A549 (cell line): ENCODE measurements at regions not wholly inside any gene's neighbourhood (a gene's known extent, or its start where the extent isn't known, plus 50 kb on each side); places are given as distances from the start of the nearest gene placed in this dataset.

Experiments
- CEBPB ChIP-seq, 2 experiments: fragments of >200 bp in 1 of 2; sonication (Bioruptor Twin) in 1 of 2; formaldehyde crosslinking in 1 of 2; IDR thresholded peaks; 2 replicates each; pipeline ENCODE4 v1.6.1; 2012 to 2016
- CHD2 ChIP-seq: fragments of 150-350 bp; IDR thresholded peaks from 2 replicates; pipeline ENCODE4 v1.6.1; 2014; ENCODE audit warnings: low read length; ENCODE audit not compliant: partially characterized antibody
- EHMT2 ChIP-seq: fragments of 200-600 bp; sonication (generic); IDR thresholded peaks from 2 replicates; pipeline ENCODE4 v1.6.1; 2016; ENCODE audit warnings: antibody characterized with exemption, low read depth, mild to moderate bottlenecking, moderate library complexity
- FOXS1 ChIP-seq: fragments of 250-450 bp; sonication (Bioruptor Pico); IDR thresholded peaks from 2 replicates; pipeline ENCODE4 v1.5.0; 2020; ENCODE audit warnings: mild to moderate bottlenecking, moderate library complexity
- NPAS2 ChIP-seq: fragments of 250-450 bp; sonication (Bioruptor Pico); IDR thresholded peaks from 2 replicates; pipeline ENCODE4 v1.8.0; 2022; ENCODE audit warnings: mild to moderate bottlenecking, moderate library complexity, borderline replicate concordance
- SMC3 ChIP-seq: fragments of >200 bp; sonication (Bioruptor Twin); formaldehyde crosslinking; IDR thresholded peaks from 3 replicates; pipeline ENCODE4 v1.6.1; 2018; ENCODE audit warnings: inconsistent platforms
- TF ChIP-seq, protein P1 (sequence below): fragments of >200 bp; sonication (Bioruptor Twin); formaldehyde crosslinking; IDR thresholded peaks from 3 replicates; pipeline ENCODE4 v1.5.1; 2016
- TF ChIP-seq, protein P2 (sequence below): fragments of >200 bp; sonication (Bioruptor Twin); formaldehyde crosslinking; IDR thresholded peaks from 3 replicates; pipeline ENCODE4 v1.6.1; 2016

DNA sequence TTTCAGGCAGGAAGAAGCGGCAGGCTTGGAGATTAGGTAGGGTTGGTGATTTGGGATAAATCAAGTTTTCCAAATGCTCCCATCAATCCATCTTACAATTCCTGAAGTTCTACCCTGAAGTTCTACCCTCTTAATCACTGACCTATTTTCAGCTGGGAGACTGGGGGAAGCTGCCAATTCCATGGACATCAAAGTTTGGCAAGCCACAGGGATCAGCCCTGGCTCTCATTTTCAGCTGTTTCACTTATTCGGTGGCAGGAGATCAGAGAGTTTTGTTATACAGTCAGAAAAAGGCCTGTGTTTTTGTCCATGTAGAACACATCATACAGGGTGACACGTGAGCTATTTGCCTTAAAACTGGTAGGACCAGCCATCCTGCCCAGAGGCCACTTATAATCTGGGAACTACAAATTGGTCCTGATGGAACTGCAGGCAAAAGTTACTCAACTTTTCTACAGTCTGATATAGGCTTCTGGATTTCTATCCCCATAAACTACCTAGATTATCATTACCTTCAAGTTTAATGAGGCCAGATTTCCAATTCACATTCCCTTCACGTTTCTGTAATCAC is 112.9 kb upstream of the ZNF746 start:
- TF ChIP-seq, protein P1, sequence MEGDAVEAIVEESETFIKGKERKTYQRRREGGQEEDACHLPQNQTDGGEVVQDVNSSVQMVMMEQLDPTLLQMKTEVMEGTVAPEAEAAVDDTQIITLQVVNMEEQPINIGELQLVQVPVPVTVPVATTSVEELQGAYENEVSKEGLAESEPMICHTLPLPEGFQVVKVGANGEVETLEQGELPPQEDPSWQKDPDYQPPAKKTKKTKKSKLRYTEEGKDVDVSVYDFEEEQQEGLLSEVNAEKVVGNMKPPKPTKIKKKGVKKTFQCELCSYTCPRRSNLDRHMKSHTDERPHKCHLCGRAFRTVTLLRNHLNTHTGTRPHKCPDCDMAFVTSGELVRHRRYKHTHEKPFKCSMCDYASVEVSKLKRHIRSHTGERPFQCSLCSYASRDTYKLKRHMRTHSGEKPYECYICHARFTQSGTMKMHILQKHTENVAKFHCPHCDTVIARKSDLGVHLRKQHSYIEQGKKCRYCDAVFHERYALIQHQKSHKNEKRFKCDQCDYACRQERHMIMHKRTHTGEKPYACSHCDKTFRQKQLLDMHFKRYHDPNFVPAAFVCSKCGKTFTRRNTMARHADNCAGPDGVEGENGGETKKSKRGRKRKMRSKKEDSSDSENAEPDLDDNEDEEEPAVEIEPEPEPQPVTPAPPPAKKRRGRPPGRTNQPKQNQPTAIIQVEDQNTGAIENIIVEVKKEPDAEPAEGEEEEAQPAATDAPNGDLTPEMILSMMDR: no peak
- TF ChIP-seq SMC3 (no peak), CHD2 (no peak), NPAS2 (CRISPR knock-in tag) (no peak), FOXS1 (no peak), CEBPB (IDR thresholded peaks at IDR 0.05) (no peak), EHMT2 (no peak)
- TF ChIP-seq, protein P2, sequence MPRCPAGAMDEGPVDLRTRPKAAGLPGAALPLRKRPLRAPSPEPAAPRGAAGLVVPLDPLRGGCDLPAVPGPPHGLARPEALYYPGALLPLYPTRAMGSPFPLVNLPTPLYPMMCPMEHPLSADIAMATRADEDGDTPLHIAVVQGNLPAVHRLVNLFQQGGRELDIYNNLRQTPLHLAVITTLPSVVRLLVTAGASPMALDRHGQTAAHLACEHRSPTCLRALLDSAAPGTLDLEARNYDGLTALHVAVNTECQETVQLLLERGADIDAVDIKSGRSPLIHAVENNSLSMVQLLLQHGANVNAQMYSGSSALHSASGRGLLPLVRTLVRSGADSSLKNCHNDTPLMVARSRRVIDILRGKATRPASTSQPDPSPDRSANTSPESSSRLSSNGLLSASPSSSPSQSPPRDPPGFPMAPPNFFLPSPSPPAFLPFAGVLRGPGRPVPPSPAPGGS: no peak
